ENCODE measurements at regions not wholly inside any gene's neighbourhood (a gene's known extent, or its start where the extent isn't known, plus 50 kb on each side); places are given as distances from the start of the nearest gene placed in this dataset.
A peak's percentile ranks its signal among the peaks of the same experiment; 100 is the strongest.

DNA sequence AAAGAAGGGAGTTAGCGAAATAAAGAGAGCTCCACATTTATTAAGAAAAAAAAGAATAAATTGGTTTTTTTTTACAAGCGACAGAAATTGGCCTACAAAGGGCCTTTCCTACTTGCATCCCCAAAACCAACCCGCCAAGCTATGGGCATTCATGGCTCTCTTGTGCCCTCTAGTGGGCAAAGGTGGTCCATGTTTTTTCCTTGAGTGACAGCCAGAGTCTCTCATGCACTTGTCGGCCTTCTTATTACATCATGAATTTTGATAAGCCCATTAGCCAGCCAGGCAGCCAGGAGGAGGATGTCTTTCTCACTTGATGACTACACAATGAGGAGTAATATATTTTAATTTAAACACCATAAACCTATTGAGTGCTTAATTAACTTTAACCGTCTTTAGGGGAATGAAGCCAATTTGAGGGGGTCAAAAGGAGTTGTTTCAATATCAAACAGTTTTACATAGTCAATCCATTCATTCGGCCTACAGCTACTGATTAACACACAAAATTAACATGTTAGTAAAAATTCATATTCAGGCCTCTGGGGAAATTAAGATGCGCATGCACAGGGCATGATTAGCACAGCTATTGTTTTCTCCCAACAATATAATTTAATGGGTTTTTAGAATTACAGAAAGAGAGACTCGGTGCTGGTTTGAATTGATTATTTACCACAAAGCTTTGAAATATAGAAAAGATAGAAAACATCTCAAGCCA is 85.5 kb downstream of the RCN1 start (continued):
- no peak for TF ChIP-seq ZNF791 (tag by site-specific recombination; IDR thresholded peaks at IDR 0.05)
- TF ChIP-seq KLF16 (tag by site-specific recombination; IDR thresholded peaks at IDR 0.05): no peak
- no peak for TF ChIP-seq ZNF521 (tag by site-specific recombination; IDR thresholded peaks at IDR 0.05)
- TF ChIP-seq YY1 (tag by site-specific recombination; IDR thresholded peaks at IDR 0.05): no peak
- no peak for TF ChIP-seq ZNF221 (tag by site-specific recombination; IDR thresholded peaks at IDR 0.05; ENCODE audit: borderline replicate concordance)
- TF ChIP-seq ZNF501 (tag by site-specific recombination; IDR thresholded peaks at IDR 0.05): no peak
- peak; percentile 54; the same call in 1 of the 2 replicates for TF ChIP-seq SCRT2 (tag by site-specific recombination; IDR thresholded peaks at IDR 0.05)
- TF ChIP-seq, protein P1, sequence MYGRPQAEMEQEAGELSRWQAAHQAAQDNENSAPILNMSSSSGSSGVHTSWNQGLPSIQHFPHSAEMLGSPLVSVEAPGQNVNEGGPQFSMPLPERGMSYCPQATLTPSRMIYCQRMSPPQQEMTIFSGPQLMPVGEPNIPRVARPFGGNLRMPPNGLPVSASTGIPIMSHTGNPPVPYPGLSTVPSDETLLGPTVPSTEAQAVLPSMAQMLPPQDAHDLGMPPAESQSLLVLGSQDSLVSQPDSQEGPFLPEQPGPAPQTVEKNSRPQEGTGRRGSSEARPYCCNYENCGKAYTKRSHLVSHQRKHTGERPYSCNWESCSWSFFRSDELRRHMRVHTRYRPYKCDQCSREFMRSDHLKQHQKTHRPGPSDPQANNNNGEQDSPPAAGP (tag by site-specific recombination; IDR thresholded peaks at IDR 0.05): no peak
- no peak for TF ChIP-seq ZNF837 (tag by site-specific recombination; IDR thresholded peaks at IDR 0.05)
- TF ChIP-seq, protein P2, sequence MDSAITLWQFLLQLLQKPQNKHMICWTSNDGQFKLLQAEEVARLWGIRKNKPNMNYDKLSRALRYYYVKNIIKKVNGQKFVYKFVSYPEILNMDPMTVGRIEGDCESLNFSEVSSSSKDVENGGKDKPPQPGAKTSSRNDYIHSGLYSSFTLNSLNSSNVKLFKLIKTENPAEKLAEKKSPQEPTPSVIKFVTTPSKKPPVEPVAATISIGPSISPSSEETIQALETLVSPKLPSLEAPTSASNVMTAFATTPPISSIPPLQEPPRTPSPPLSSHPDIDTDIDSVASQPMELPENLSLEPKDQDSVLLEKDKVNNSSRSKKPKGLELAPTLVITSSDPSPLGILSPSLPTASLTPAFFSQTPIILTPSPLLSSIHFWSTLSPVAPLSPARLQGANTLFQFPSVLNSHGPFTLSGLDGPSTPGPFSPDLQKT (IDR thresholded peaks at IDR 0.05; ENCODE audit: borderline replicate concordance, low read depth, low read length): no peak
- TF ChIP-seq, protein P3, sequence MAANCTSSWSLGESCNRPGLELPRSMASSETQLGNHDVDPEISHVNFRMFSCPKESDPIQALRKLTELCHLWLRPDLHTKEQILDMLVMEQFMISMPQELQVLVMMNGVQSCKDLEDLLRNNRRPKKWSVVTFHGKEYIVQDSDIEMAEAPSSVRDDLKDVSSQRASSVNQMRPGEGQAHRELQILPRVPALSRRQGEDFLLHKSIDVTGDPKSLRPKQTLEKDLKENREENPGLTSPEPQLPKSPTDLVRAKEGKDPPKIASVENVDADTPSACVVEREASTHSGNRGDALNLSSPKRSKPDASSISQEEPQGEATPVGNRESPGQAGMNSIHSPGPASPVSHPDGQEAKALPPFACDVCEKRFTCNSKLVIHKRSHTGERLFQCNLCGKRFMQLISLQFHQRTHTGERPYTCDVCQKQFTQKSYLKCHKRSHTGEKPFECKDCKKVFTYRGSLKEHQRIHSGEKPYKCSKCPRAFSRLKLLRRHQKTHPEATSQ (tag by site-specific recombination; IDR thresholded peaks at IDR 0.05): no peak
- TF ChIP-seq ZNF433 (tag by site-specific recombination; IDR thresholded peaks at IDR 0.05; ENCODE audit: low read depth): no peak
- no peak for TF ChIP-seq ZNF707 (tag by site-specific recombination; IDR thresholded peaks at IDR 0.05)
- no peak for TF ChIP-seq ZNF404 (tag by site-specific recombination; IDR thresholded peaks at IDR 0.05)
- TF ChIP-seq ZNF792 (tag by site-specific recombination; IDR thresholded peaks at IDR 0.05): no peak
- TF ChIP-seq ZNF133 (tag by site-specific recombination; IDR thresholded peaks at IDR 0.05): no peak
- no peak for TF ChIP-seq ZBTB1 (tag by site-specific recombination; IDR thresholded peaks at IDR 0.05)
- TF ChIP-seq, protein P4, sequence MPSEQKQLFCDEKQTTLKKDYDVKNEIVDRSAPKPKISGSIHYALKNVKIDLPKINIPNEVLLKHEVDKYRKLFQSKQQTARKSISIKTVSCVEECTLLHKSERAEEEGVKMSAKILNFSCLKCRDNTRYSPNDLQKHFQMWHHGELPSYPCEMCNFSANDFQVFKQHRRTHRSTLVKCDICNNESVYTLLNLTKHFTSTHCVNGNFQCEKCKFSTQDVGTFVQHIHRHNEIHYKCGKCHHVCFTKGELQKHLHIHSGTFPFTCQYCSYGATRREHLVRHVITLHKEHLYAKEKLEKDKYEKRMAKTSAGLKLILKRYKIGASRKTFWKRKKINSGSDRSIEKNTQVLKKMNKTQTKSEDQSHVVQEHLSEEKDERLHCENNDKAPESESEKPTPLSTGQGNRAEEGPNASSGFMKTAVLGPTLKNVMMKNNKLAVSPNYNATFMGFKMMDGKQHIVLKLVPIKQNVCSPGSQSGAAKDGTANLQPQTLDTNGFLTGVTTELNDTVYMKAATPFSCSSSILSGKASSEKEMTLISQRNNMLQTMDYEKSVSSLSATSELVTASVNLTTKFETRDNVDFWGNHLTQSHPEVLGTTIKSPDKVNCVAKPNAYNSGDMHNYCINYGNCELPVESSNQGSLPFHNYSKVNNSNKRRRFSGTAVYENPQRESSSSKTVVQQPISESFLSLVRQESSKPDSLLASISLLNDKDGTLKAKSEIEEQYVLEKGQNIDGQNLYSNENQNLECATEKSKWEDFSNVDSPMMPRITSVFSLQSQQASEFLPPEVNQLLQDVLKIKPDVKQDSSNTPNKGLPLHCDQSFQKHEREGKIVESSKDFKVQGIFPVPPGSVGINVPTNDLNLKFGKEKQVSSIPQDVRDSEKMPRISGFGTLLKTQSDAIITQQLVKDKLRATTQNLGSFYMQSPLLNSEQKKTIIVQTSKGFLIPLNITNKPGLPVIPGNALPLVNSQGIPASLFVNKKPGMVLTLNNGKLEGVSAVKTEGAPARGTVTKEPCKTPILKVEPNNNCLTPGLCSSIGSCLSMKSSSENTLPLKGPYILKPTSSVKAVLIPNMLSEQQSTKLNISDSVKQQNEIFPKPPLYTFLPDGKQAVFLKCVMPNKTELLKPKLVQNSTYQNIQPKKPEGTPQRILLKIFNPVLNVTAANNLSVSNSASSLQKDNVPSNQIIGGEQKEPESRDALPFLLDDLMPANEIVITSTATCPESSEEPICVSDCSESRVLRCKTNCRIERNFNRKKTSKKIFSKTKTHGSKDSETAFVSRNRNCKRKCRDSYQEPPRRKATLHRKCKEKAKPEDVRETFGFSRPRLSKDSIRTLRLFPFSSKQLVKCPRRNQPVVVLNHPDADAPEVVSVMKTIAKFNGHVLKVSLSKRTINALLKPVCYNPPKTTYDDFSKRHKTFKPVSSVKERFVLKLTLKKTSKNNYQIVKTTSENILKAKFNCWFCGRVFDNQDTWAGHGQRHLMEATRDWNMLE (tag by site-specific recombination; conservative IDR thresholded peaks at IDR 0.05; ENCODE audit: low read depth): no peak
- TF ChIP-seq, protein P5, sequence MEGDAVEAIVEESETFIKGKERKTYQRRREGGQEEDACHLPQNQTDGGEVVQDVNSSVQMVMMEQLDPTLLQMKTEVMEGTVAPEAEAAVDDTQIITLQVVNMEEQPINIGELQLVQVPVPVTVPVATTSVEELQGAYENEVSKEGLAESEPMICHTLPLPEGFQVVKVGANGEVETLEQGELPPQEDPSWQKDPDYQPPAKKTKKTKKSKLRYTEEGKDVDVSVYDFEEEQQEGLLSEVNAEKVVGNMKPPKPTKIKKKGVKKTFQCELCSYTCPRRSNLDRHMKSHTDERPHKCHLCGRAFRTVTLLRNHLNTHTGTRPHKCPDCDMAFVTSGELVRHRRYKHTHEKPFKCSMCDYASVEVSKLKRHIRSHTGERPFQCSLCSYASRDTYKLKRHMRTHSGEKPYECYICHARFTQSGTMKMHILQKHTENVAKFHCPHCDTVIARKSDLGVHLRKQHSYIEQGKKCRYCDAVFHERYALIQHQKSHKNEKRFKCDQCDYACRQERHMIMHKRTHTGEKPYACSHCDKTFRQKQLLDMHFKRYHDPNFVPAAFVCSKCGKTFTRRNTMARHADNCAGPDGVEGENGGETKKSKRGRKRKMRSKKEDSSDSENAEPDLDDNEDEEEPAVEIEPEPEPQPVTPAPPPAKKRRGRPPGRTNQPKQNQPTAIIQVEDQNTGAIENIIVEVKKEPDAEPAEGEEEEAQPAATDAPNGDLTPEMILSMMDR (tag by site-specific recombination; IDR thresholded peaks at IDR 0.05): 0 out of 2 replicates have a peak, but pooled peaks have one; percentile 36
- no peak for TF ChIP-seq ZNF37A (tag by site-specific recombination; IDR thresholded peaks at IDR 0.05)
- TF ChIP-seq, protein P6, sequence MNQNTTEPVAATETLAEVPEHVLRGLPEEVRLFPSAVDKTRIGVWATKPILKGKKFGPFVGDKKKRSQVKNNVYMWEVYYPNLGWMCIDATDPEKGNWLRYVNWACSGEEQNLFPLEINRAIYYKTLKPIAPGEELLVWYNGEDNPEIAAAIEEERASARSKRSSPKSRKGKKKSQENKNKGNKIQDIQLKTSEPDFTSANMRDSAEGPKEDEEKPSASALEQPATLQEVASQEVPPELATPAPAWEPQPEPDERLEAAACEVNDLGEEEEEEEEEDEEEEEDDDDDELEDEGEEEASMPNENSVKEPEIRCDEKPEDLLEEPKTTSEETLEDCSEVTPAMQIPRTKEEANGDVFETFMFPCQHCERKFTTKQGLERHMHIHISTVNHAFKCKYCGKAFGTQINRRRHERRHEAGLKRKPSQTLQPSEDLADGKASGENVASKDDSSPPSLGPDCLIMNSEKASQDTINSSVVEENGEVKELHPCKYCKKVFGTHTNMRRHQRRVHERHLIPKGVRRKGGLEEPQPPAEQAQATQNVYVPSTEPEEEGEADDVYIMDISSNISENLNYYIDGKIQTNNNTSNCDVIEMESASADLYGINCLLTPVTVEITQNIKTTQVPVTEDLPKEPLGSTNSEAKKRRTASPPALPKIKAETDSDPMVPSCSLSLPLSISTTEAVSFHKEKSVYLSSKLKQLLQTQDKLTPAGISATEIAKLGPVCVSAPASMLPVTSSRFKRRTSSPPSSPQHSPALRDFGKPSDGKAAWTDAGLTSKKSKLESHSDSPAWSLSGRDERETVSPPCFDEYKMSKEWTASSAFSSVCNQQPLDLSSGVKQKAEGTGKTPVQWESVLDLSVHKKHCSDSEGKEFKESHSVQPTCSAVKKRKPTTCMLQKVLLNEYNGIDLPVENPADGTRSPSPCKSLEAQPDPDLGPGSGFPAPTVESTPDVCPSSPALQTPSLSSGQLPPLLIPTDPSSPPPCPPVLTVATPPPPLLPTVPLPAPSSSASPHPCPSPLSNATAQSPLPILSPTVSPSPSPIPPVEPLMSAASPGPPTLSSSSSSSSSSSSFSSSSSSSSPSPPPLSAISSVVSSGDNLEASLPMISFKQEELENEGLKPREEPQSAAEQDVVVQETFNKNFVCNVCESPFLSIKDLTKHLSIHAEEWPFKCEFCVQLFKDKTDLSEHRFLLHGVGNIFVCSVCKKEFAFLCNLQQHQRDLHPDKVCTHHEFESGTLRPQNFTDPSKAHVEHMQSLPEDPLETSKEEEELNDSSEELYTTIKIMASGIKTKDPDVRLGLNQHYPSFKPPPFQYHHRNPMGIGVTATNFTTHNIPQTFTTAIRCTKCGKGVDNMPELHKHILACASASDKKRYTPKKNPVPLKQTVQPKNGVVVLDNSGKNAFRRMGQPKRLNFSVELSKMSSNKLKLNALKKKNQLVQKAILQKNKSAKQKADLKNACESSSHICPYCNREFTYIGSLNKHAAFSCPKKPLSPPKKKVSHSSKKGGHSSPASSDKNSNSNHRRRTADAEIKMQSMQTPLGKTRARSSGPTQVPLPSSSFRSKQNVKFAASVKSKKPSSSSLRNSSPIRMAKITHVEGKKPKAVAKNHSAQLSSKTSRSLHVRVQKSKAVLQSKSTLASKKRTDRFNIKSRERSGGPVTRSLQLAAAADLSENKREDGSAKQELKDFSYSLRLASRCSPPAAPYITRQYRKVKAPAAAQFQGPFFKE (tag by site-specific recombination; IDR thresholded peaks at IDR 0.05; ENCODE audit: borderline replicate concordance): no peak
- no peak for TF ChIP-seq ZNF623 (tag by site-specific recombination; IDR thresholded peaks at IDR 0.05)
- no peak for TF ChIP-seq ZNF350 (tag by site-specific recombination; IDR thresholded peaks at IDR 0.05)
- peak; percentile 44; the same call in 1 of the 2 replicates for TF ChIP-seq ZNF660 (tag by site-specific recombination; IDR thresholded peaks at IDR 0.05)

All from HEK293 (cell line).